ENCODE measurements at regions not wholly inside any gene's neighbourhood (a gene's known extent, or its start where the extent isn't known, plus 50 kb on each side); places are given as distances from the start of the nearest gene placed in this dataset.
"Not testable (repeated sequence)": the region's sequence is repeated elsewhere in the genome, so short reads cannot be mapped to it uniquely, and the experiment has no call there.

DNA sequence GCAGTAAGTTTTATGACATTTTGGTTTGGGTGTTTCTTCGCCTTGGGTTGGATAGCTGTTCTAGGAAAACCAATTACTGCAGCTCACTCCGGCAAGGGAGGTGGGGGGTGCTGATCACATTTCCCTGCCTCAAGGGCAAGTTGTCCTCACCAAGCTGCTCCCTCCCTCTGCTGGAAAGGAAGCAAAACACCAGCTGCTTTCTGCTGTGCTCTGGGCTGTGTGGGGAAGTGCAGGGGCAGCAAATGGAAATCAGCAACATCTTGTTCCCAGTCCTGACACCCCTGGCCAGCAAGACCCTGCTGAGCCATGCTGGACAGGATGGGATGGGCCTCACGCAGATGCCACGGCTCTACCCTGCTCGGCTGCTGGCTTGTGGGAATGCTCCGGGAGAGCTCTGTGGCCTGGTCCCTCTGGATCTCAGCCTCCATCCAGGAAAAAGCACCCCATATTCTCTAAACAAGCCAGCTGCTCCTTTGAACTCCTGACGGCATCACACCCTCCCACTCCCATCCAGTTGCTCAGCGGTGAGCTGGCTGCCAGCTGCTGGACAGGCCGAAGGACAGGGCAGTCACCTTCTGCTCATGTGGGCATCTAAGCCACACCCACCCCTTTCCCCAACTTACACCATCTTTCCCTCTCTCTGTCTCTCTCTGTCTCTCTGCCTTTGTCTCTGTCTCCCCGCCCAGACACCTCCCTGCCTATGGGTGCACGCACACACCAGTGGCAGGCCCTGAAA, 52.4 kb upstream of the EIF5 start (continued):
- TF ChIP-seq, protein P1, sequence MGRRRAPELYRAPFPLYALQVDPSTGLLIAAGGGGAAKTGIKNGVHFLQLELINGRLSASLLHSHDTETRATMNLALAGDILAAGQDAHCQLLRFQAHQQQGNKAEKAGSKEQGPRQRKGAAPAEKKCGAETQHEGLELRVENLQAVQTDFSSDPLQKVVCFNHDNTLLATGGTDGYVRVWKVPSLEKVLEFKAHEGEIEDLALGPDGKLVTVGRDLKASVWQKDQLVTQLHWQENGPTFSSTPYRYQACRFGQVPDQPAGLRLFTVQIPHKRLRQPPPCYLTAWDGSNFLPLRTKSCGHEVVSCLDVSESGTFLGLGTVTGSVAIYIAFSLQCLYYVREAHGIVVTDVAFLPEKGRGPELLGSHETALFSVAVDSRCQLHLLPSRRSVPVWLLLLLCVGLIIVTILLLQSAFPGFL (CRISPR knock-in tag; IDR thresholded peaks at IDR 0.05; ENCODE audit: borderline replicate concordance) = no peak
- 0 out of 2 replicates have a peak, but pooled peaks have one; percentile 18 for TF ChIP-seq FOXK1 (CRISPR knock-in tag; IDR thresholded peaks at IDR 0.05)
- no peak for TF ChIP-seq PRRX2 (CRISPR knock-in tag; IDR thresholded peaks at IDR 0.05)
- TF ChIP-seq, protein P2, sequence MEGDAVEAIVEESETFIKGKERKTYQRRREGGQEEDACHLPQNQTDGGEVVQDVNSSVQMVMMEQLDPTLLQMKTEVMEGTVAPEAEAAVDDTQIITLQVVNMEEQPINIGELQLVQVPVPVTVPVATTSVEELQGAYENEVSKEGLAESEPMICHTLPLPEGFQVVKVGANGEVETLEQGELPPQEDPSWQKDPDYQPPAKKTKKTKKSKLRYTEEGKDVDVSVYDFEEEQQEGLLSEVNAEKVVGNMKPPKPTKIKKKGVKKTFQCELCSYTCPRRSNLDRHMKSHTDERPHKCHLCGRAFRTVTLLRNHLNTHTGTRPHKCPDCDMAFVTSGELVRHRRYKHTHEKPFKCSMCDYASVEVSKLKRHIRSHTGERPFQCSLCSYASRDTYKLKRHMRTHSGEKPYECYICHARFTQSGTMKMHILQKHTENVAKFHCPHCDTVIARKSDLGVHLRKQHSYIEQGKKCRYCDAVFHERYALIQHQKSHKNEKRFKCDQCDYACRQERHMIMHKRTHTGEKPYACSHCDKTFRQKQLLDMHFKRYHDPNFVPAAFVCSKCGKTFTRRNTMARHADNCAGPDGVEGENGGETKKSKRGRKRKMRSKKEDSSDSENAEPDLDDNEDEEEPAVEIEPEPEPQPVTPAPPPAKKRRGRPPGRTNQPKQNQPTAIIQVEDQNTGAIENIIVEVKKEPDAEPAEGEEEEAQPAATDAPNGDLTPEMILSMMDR (IDR thresholded peaks at IDR 0.05) = no peak
- TF ChIP-seq, protein P3, sequence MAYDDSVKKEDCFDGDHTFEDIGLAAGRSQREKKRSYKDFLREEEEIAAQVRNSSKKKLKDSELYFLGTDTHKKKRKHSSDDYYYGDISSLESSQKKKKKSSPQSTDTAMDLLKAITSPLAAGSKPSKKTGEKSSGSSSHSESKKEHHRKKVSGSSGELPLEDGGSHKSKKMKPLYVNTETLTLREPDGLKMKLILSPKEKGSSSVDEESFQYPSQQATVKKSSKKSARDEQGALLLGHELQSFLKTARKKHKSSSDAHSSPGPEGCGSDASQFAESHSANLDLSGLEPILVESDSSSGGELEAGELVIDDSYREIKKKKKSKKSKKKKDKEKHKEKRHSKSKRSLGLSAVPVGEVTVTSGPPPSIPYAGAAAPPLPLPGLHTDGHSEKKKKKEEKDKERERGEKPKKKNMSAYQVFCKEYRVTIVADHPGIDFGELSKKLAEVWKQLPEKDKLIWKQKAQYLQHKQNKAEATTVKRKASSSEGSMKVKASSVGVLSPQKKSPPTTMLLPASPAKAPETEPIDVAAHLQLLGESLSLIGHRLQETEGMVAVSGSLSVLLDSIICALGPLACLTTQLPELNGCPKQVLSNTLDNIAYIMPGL (CRISPR knock-in tag; IDR thresholded peaks at IDR 0.05) = no peak
- TF ChIP-seq, protein P4, sequence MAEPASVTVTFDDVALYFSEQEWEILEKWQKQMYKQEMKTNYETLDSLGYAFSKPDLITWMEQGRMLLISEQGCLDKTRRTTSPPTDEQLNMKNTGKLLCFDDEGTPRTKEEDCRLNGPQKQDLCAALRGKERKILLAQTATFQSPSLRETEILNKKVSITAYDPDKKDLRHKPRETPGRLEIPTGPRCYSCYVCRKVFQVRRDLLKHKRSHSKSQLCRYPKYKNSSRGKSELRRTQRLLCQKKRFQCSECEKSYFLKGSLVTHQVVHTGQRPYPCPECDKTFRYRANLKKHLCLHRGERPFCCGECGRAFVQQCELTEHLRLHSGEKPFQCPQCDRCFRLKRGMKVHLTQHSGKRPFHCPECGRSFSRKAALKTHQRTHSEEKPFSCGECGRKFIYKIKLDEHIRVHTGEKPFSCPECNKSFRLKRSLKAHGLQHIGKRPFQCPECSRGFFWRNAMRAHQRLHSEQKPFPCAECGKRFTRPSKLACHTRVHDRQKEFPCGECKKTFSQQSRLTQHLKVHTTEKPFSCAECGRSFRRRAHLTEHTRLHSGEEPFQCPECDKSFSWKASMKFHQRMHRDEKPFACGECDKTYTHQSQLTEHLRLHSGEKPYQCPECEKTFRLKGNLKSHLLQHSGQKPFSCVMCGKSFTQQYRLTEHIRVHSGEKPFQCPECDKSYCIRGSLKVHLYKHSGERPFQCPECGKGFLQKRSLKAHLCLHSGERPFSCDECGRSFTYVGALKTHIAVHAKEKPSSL (CRISPR knock-in tag; conservative IDR thresholded peaks at IDR 0.05) = no peak
- no peak for TF ChIP-seq CBFB (CRISPR knock-in tag; IDR thresholded peaks at IDR 0.05; ENCODE audit: low read depth)
- no peak for TF ChIP-seq NFYB (CRISPR knock-in tag; conservative IDR thresholded peaks at IDR 0.05; ENCODE audit: low read depth)

DNA sequence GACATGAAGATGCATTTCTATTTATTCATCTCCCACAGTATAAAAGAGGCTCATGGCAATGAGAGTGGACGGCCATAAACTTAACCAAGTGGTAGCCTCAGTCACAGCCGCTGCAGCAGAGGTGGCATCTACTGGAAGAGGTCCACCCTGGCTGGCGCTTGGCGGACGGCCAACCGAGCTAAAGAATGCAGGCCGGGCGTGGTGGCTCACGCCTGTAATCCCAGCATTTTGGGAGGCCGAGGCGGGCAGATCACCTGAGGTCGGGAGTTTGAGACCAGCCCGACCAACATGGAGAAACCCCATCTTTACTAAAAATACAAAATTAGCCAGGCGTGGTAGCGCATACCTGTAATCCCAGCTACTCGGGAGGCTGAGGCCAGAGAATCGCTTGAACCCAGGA, 51.7 kb upstream of the EIF5 start:
- DNase-seq (ENCODE audit: low spot score); H3K27ac Mint-ChIP-seq; H3K4me3 Mint-ChIP-seq; POLR2A ChIA-PET; H3K36me3 Mint-ChIP-seq; H3K9me3 Mint-ChIP-seq; ATAC-seq: not testable (repeated sequence)
- CTCF ChIA-PET = interaction anchor here (1.2 to 4.6 kb wide), 13 partner anchors 9 to 206 kb away, joined by 4 to 59 read pairs (median 8); no protein-coding TSS in a partner anchor
- Mint-ChIP-seq H3K4me1 (peaks cover 48% of the 10 kb centered on the region), H3K27me3 (ENCODE audit: low read depth) (peaks cover 47% of the 10 kb centered on the region)

DNA sequence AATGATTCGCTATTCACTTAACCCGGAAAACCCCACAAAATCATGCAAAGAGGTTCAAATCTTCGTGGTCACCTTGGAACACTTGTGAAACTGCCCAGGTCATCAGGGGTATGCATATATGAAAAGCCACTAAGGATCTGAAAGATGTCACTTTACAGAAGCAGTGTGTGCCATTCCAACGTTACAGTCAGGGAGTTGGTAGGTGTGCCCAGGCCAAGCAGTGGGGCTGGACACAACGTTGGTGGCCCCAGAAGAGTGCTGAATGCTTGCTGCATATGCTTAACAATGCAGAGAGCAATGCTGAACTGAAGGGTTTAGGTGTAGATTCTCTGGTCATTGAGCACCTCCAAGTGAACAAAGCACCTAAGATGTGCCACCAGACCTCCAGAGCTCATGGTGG, 51.1 kb upstream of the EIF5 start:
- peaks cover 3% of the 10 kb centered on the region; the same call in 1 of the 2 replicates for H3K9me3 Mint-ChIP-seq
- H3K4me3 Mint-ChIP-seq = no peak overlapping the region
- H3K36me3 Mint-ChIP-seq = peaks cover 4% of the 10 kb centered on the region; the same call in 1 of the 2 replicates
- no peak for ATAC-seq
- CTCF ChIA-PET = interaction anchor here (4.6 kb wide), 1 partner anchor 178 kb away, joined by 59 read pairs; no protein-coding TSS in a partner anchor
- POLR2A ChIA-PET = no interaction called here
- no peak for DNase-seq (ENCODE audit: low spot score)
- H3K27ac Mint-ChIP-seq = no peak overlapping the region
- peaks cover 48% of the 10 kb centered on the region for H3K4me1 Mint-ChIP-seq
- H3K27me3 Mint-ChIP-seq (ENCODE audit: low read depth) = peaks cover 41% of the 10 kb centered on the region
- TF ChIP-seq ZNF396 (CRISPR knock-in tag; IDR thresholded peaks at IDR 0.05; ENCODE audit: borderline replicate concordance) (no peak), SOX15 (CRISPR knock-in tag; IDR thresholded peaks at IDR 0.05) (no peak), HMGA2 (CRISPR knock-in tag; IDR thresholded peaks at IDR 0.05) (no peak), ZNF263 (CRISPR knock-in tag; IDR thresholded peaks at IDR 0.05; ENCODE audit: low read depth) (no peak), ZNF416 (CRISPR knock-in tag; IDR thresholded peaks at IDR 0.05) (no peak), GABPB1 (CRISPR knock-in tag; IDR thresholded peaks at IDR 0.05) (no peak), FOXK1 (CRISPR knock-in tag; IDR thresholded peaks at IDR 0.05) (no peak), JAZF1 (CRISPR knock-in tag; IDR thresholded peaks at IDR 0.05) (no peak)
- TF ChIP-seq, protein P5, sequence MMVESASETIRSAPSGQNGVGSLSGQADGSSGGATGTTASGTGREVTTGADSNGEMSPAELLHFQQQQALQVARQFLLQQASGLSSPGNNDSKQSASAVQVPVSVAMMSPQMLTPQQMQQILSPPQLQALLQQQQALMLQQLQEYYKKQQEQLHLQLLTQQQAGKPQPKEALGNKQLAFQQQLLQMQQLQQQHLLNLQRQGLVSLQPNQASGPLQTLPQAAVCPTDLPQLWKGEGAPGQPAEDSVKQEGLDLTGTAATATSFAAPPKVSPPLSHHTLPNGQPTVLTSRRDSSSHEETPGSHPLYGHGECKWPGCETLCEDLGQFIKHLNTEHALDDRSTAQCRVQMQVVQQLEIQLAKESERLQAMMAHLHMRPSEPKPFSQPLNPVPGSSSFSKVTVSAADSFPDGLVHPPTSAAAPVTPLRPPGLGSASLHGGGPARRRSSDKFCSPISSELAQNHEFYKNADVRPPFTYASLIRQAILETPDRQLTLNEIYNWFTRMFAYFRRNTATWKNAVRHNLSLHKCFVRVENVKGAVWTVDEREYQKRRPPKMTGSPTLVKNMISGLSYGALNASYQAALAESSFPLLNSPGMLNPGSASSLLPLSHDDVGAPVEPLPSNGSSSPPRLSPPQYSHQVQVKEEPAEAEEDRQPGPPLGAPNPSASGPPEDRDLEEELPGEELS (CRISPR knock-in tag; IDR thresholded peaks at IDR 0.05) = no peak
- TF ChIP-seq, protein P1 (CRISPR knock-in tag; IDR thresholded peaks at IDR 0.05; ENCODE audit: borderline replicate concordance) = no peak
- TF ChIP-seq, protein P6, sequence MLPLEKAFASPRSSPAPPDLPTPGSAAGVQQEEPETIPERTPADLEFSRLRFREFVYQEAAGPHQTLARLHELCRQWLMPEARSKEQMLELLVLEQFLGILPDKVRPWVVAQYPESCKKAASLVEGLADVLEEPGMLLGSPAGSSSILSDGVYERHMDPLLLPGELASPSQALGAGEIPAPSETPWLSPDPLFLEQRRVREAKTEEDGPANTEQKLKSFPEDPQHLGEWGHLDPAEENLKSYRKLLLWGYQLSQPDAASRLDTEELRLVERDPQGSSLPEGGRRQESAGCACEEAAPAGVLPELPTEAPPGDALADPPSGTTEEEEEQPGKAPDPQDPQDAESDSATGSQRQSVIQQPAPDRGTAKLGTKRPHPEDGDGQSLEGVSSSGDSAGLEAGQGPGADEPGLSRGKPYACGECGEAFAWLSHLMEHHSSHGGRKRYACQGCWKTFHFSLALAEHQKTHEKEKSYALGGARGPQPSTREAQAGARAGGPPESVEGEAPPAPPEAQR (CRISPR knock-in tag; IDR thresholded peaks at IDR 0.05) = no peak
- TF ChIP-seq, protein P7, sequence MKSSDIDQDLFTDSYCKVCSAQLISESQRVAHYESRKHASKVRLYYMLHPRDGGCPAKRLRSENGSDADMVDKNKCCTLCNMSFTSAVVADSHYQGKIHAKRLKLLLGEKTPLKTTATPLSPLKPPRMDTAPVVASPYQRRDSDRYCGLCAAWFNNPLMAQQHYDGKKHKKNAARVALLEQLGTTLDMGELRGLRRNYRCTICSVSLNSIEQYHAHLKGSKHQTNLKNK (CRISPR knock-in tag; IDR thresholded peaks at IDR 0.05) = no peak
- TF ChIP-seq, protein P8, sequence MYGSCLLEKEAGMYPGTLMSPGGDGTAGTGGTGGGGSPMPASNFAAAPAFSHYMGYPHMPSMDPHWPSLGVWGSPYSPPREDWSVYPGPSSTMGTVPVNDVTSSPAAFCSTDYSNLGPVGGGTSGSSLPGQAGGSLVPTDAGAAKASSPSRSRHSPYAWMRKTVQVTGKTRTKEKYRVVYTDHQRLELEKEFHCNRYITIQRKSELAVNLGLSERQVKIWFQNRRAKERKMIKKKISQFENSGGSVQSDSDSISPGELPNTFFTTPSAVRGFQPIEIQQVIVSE (CRISPR knock-in tag; IDR thresholded peaks at IDR 0.05; ENCODE audit: borderline replicate concordance) = no peak

Measured in WTC11 (cell line).